Muscle of arm (tissue), 1 donor: ENCODE measurements at regions not wholly inside any gene's neighbourhood (a gene's known extent, or its start where the extent isn't known, plus 50 kb on each side); places are given as distances from the start of the nearest gene placed in this dataset.
"Not testable (repeated sequence)": the region's sequence is repeated elsewhere in the genome, so short reads cannot be mapped to it uniquely, and the experiment has no call there.

Experiments
- DNase-seq: peaks from one replicate; pipeline ENCODE4 v3.0.0-alpha.2; 2013

DNA sequence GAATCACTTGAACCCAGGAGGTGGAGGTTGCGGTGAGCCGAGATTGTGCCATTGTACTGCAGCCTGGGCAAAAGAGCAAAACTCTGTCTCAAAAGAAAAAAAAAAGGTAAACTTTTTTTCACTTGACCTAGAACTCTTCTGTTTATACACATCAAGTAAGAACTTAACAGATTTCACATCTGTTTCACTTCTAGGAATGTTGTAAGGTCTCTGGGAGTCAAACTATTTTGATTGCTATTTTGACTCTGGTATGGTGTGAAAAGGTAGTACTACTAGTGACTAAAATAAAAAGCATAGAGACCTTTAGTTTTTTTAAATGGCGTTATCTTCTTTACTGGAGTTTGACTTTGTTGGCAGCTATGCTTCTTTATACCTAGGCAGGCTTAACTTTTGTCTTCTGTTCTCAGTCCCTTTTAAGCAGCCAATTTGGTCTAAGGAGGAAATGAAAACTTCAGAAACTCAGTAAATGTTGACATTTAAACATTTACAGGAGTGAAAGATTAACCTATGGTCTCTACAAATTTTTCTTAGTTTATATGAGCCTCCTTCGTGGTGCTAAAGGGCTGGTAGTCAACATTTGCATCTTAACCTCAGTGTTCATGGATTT is 84.7 kb downstream of the METTL2B start:
- not testable (repeated sequence) for DNase-seq

DNA sequence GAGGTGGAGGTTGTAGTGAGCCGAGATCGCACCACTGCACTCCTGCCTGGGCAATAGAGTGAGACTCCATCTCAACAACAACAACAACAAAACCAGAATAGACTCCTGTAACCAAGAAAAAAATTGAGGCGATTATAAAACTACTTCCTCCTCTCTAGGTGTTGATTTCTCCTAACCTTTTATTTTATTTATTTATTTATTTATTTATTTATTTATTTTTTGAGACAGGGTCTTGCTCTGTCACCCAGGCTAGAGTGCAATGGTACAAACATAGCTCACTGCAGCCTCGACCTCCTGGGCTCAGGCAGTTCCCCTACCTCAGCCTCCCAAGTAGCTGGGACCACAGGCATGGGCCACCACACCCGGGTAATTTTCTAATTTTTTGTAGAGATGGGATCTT is 86.2 kb downstream of the METTL2B start:
- not testable (repeated sequence) for DNase-seq

DNA sequence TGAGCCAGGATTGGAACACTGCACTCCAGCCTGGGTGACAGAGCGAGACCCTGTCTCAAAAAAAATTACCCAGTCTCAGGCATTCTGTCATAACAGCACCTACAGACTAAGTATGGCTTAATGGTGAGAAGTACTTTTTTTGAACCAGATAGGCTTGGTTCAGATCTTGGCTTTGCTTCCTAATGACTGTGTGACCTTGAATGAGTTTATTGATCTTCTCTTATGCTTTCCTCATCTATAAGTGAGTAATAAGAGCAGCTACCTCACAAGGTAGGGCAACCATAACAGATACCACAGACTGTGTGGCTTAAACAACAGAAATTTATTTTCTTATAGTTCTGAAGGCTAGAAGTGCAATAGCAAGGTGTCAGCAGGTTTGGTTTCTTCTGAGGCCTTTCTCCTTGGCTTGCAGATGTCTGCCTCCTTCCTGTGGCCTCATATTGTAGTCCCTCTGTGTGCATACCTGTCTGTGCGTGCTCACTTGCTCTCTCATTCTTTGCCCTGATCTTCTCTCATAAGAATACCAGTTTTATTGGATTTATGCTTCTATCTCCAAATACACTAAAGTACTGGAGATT is 87.7 kb downstream of the METTL2B start:
- DNase-seq: not testable (repeated sequence)

DNA sequence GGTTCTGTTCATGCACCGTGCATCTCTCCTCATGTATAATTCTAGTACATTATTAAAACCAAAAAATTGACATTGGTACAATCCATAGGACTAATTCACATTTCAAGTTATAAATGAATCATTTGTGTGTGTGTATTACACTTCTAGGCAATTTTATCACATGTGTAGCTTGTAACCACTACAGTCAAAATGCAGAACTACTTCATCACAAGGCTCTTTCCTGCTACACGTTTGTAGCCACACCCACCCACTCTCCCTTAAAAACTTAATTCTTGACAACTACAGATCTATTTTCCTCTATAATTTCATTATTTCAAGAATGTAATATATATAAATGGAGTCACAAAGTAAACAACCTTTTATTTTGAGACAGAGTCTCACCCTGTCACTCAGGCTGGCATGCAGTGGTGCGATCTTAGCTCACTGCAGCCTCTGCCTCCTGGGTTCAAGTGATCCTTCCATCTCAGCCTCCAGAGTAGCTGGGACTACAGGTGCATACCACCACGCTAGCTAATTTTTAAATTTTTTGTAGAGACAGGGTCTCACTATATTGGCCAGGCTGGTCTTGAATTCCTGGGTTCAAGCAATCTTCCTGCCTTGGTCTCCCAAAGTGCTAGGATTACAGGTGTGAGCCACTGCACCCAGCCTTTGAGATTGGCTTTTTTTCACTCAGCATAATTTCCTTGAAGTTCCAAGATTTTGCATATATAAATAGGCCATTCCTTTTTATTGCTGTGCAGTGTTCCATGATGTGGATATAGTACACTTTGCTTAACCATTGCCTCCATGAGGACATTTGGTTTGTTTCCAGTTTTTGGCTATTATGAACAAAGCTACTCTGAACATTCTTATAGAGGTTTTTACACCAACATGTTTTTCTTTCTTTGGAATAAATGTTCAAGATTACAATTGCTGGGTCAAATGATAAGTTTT is 88.7 kb downstream of the METTL2B start:
- not testable (repeated sequence) for DNase-seq

DNA sequence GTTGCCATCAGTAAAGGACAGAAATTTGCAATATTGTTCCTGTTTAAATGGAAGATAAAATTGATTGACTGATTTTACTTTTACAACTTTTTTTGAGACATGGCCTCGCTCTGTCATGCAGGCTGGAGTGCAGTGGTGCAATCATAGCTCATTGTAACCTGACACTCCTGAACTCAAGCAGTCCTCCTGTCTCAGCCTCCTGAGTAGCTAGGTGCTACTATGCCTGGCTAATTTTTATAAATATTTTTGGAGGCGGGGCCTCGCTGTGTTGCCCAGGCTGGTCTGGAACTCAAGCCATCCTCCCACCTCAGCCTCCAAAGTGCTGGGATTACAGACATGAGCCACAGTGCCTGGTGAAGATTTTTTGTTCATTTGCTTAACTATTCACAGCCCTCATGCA is 96.8 kb upstream of the GARIN1A start:
- not testable (repeated sequence) for DNase-seq

GRCh38 chr7:128576953-128577352 is 95.1 kb upstream of the GARIN1A start:
- DNase-seq: not testable (repeated sequence)

GRCh38 chr7:128579843-128580242 is 92.2 kb upstream of the GARIN1A start:
- DNase-seq: not testable (repeated sequence)

- not testable (repeated sequence) for DNase-seq
These were observed 91.0 kb upstream of the GARIN1A start for GRCh38 chr7:128581100-128581499.

- DNase-seq: not testable (repeated sequence)
These were observed 90.1 kb upstream of the GARIN1A start for GRCh38 chr7:128581825-128582561.

- DNase-seq: not testable (repeated sequence)
These were observed 85.4 kb upstream of the GARIN1A start for GRCh38 chr7:128586715-128587114.

DNA sequence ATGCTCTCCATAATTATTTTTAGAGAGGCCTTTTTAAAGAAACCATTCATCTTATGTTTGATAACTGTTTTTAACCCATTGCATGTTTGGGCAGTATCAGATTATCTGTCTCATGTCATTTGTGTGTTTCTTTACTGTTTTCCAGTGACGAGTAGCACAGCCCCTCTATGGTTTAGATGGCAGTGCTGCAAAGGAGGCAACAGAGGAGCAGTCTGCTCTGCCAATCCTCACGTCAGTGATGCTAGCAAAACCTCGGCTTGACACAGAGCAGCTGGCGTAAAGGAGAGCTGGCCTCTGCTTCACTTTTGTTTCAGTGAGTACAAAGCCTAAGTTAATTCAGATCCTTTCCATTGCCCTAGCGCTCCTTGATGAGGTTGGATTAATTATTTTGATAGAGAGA is 80.4 kb upstream of the GARIN1A start:
- DNase-seq: no peak

GRCh38 chr7:128592209-128592608 is 79.9 kb upstream of the GARIN1A start:
- DNase-seq: not testable (repeated sequence)

DNA sequence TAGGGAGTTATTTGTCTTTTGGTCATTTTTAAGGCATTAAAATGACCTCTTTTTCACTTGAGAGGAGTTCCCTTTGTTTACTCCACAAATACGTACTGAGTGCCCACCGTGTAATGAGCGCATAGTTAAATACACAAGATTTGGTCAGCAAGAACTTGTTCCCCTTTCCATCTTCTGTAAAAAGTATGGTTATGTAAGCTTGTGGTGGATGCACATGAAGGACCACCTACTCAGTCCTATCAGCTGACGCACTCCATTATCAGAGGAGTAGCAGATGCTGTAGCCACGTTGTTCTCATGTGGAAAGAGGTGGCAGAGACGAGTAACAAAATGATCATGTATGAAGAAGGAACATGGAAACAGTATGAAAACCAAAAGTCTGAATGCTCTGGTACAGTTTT is 78.0 kb upstream of the GARIN1A start:
- not testable (repeated sequence) for DNase-seq

GRCh38 chr7:128596336-128597128 is 75.6 kb upstream of the GARIN1A start:
- not testable (repeated sequence) for DNase-seq

- DNase-seq: not testable (repeated sequence)
These were observed 73.1 kb upstream of the GARIN1A start for GRCh38 chr7:128598946-128599345.

DNA sequence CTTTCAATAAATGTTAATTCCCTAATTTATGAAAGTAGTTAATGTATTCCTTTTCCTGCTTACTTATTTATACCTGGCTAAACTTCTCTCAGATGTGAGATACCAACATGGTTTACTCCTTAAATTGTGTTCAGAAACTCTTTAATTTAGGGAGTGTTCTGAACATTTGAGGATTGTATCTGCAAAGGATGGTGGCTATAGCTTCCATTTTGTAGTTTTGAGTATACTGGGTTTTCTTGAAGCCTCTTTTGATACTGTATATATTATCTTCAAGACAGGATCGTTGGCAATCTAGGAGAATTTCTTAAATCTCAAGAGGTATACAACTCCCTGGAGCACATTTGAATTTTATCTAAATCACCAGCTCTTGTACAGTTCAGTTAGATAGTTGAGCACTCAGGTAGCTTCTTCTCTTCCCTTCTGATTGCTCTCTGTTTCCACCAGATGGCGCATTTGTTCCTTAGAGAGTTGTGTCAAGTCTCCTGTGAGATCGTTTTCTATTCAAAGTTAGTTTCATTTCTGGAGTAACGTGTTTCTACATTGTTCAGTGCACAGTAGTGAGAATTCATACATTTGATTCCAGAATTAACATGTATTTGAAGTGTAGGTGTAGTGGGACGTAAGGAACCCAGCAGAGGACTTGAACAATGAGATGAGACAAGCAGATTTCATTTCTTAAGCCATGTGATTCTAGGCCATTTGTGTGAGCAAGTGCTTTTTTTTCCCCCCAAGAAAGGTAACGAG is 63.2 kb upstream of the GARIN1A start:
- peak; percentile 35 for DNase-seq

- not testable (repeated sequence) for DNase-seq
These were observed 58.7 kb upstream of the GARIN1A start for GRCh38 chr7:128613366-128613765.

GRCh38 chr7:128614812-128615211 is 57.3 kb upstream of the GARIN1A start:
- DNase-seq: not testable (repeated sequence)

DNA sequence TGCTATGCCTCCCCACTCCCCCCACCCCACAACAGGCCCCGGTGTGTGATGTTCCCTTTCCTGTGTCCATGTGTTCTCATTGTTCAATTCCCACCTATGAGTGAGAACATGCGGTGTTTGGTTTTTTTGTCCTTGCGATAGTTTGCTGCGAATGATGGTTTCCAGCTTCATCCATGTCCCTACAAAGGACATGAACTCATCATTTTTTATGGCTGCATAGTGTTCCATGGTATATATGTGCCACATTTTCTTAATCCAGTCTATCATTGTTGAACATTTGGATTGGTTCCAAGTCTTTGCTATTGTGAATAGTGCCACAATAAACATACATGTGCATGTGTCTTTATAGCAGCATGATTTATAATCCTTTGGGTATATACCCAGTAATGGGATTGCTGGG is 55.3 kb upstream of the GARIN1A start:
- DNase-seq: not testable (repeated sequence)
